Stimulated activated CD4-positive, alpha-beta T cell treated with anti-CD3 and anti-CD28 coated beads, Interleukin-4, amount 100 ng/mL, for 48 hours (primary cell): ENCODE measurements at regions not wholly inside any gene's neighbourhood (a gene's known extent, or its start where the extent isn't known, plus 50 kb on each side); places are given as distances from the start of the nearest gene placed in this dataset.
"Not testable (repeated sequence)": the region's sequence is repeated elsewhere in the genome, so short reads cannot be mapped to it uniquely, and the experiment has no call there.

Experiments
- DNase-seq, 2 donors: peaks; one replicate each; pipeline ENCODE4 v3.0.0-alpha.2; 2020; ENCODE audit warnings: low read depth in 2 of 2

GRCh38 chrX:65883556-65883955 is 156.3 kb downstream of the VSIG4 start:
- DNase-seq = no peak

- DNase-seq = no peak
Observed at GRCh38 chrX:65879977-65880799, 159.7 kb downstream of the VSIG4 start.

- DNase-seq = no peak
Observed at GRCh38 chrX:65878456-65878855, 161.4 kb downstream of the VSIG4 start.

- DNase-seq = no peak
Observed at GRCh38 chrX:65877953-65878352, 161.9 kb downstream of the VSIG4 start.

GRCh38 chrX:65875614-65876013 is 164.3 kb downstream of the VSIG4 start:
- not testable (repeated sequence) for DNase-seq

- no peak for DNase-seq
Observed at GRCh38 chrX:65874765-65875164, 165.1 kb downstream of the VSIG4 start.

- no peak for DNase-seq
Observed at GRCh38 chrX:65874110-65874509, 165.8 kb downstream of the VSIG4 start.

- DNase-seq = no peak
Observed at GRCh38 chrX:65873385-65873784, 166.5 kb downstream of the VSIG4 start.

- DNase-seq = no peak
Observed at GRCh38 chrX:65871671-65872311, 168.1 kb downstream of the VSIG4 start.

- not testable (repeated sequence) for DNase-seq
Observed at GRCh38 chrX:65870544-65870943, 169.3 kb downstream of the VSIG4 start.

GRCh38 chrX:65866773-65867172 is 173.1 kb downstream of the VSIG4 start:
- no peak for DNase-seq

- no peak for DNase-seq
Observed at GRCh38 chrX:65866146-65866545, 173.7 kb downstream of the VSIG4 start.

GRCh38 chrX:65862638-65863037 is 177.2 kb downstream of the VSIG4 start:
- DNase-seq = no peak

- DNase-seq = no peak
Observed at GRCh38 chrX:65859299-65859698, 180.6 kb downstream of the VSIG4 start.

GRCh38 chrX:65854437-65854836 is 185.4 kb downstream of the VSIG4 start:
- DNase-seq = not testable (repeated sequence)

- DNase-seq = not testable (repeated sequence)
Observed at GRCh38 chrX:65851306-65851705, 183.9 kb downstream of the MSN start.

- not testable (repeated sequence) for DNase-seq
Observed at GRCh38 chrX:65850821-65851220, 183.4 kb downstream of the MSN start.

GRCh38 chrX:65846974-65847373 is 179.5 kb downstream of the MSN start:
- no peak for DNase-seq

- DNase-seq = no peak
Observed at GRCh38 chrX:65841263-65841662, 173.8 kb downstream of the MSN start.

GRCh38 chrX:65838674-65839073 is 171.2 kb downstream of the MSN start:
- no peak for DNase-seq

- DNase-seq = no peak
Observed at GRCh38 chrX:65837875-65838549, 170.6 kb downstream of the MSN start.

GRCh38 chrX:65831268-65831667 is 163.8 kb downstream of the MSN start:
- no peak for DNase-seq

GRCh38 chrX:65828599-65828998 is 161.1 kb downstream of the MSN start:
- no peak for DNase-seq
